Activated naive CD8-positive, alpha-beta T cell treated with anti-CD3 and anti-CD28 coated beads, Interleukin-2, amount 50 U/mL, for 24 hours (primary cell): ENCODE measurements at regions not wholly inside any gene's neighbourhood (a gene's known extent, or its start where the extent isn't known, plus 50 kb on each side); places are given as distances from the start of the nearest gene placed in this dataset.

ENCODE experiments used
- ATAC-seq: fragments of 150-1000 bp; cut with Tn5 transposase; one replicate; pipeline ENCODE4 v1.10.0; 2021
- DNase-seq: peaks from one replicate; pipeline ENCODE4 v3.0.0; 2021
- H3K27ac Mint-ChIP-seq: one replicate; pipeline ENCODE4 v1.8.0; 2021; ENCODE audit warnings: mild to moderate bottlenecking, mixed read lengths
- H3K27me3 Mint-ChIP-seq: one replicate; pipeline ENCODE4 v1.8.0; 2021; ENCODE audit warnings: mixed read lengths
- H3K36me3 Mint-ChIP-seq: one replicate; pipeline ENCODE4 v1.8.0; 2021; ENCODE audit warnings: low read depth, mixed read lengths
- H3K4me1 Mint-ChIP-seq: one replicate; pipeline ENCODE4 v1.8.0; 2021; ENCODE audit warnings: mixed read lengths
- H3K4me3 Mint-ChIP-seq: one replicate; pipeline ENCODE4 v1.8.0; 2021; ENCODE audit warnings: mild to moderate bottlenecking, moderate library complexity, mixed read lengths
- H3K9me3 Mint-ChIP-seq: one replicate; pipeline ENCODE4 v1.8.0; 2021; ENCODE audit warnings: mixed read lengths

DNA sequence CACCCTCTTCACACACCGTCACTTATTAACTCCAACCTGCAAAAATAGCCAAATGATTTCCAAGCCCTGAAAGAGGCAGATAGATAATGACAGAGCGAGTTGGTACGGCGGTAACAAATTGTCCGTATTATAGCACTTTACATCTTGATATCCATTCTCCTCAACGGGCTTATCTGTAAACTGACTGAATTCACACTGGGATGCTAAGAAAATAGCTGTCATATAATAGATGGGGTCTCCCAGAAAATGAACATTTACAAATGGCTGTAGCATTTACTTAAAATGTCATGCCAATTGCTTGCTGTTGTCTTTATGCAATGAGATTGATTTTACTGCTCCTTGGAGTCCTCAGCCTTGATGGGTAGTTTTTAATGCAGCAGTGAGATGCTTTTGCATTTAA lies 225.8 kb upstream of the SDK2 start:
- Mint-ChIP-seq H3K36me3 (no peaks in the 10 kb centered on the region), H3K4me3 (no peak overlapping the region), H3K9me3 (no peaks in the 10 kb centered on the region), H3K27ac (no peak overlapping the region), H3K4me1 (peaks cover 8% of the 10 kb centered on the region), H3K27me3 (no peaks in the 10 kb centered on the region)
- no peak for ATAC-seq
- DNase-seq: no peak

DNA sequence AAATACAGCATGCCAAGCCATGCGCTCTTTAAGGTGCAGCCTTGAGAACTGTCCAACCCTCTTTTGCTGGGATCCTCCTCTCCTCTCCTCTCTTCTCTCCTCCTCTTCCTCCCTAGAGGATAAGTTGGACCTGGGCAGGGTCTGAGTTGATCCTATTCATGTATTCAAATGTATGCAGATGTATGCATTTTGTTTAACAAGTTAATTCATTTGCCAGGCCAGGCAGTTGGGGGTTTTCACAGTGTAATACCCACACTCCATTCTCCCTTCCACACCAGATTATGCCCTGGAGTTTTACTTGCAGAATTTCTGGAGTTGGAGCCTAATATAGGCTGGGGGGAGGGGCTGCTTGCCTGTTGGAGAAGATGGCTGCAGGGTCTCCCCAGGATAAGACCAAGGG lies 226.2 kb upstream of the SDK2 start:
- Mint-ChIP-seq H3K27me3 (no peaks in the 10 kb centered on the region), H3K27ac (no peak overlapping the region), H3K36me3 (no peaks in the 10 kb centered on the region), H3K9me3 (no peaks in the 10 kb centered on the region), H3K4me1 (peaks cover 8% of the 10 kb centered on the region), H3K4me3 (no peak overlapping the region)
- DNase-seq (no peak), ATAC-seq (no peak)

DNA sequence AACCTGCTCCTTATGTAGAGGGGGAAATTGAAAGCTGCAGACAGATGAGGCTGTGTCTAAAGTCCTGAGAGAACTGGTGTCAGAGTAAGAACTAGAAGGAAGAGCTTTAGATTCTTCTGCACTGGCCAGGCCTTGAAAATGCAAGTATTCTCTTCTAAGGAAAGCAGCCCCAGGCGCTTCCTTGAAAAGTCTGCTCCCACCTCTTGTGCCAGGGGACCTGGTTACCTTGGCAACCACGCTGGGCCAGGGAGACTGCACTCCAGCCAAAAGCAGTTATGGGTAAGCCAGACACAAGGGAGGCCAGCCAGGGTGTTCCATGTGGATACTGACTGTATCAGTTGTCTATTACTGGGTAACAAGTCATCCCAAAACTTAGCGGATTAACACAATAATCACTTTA lies 228.6 kb upstream of the SDK2 start:
- Mint-ChIP-seq H3K4me1 (peaks cover 8% of the 10 kb centered on the region), H3K4me3 (no peak overlapping the region)
- no peak for ATAC-seq

DNA sequence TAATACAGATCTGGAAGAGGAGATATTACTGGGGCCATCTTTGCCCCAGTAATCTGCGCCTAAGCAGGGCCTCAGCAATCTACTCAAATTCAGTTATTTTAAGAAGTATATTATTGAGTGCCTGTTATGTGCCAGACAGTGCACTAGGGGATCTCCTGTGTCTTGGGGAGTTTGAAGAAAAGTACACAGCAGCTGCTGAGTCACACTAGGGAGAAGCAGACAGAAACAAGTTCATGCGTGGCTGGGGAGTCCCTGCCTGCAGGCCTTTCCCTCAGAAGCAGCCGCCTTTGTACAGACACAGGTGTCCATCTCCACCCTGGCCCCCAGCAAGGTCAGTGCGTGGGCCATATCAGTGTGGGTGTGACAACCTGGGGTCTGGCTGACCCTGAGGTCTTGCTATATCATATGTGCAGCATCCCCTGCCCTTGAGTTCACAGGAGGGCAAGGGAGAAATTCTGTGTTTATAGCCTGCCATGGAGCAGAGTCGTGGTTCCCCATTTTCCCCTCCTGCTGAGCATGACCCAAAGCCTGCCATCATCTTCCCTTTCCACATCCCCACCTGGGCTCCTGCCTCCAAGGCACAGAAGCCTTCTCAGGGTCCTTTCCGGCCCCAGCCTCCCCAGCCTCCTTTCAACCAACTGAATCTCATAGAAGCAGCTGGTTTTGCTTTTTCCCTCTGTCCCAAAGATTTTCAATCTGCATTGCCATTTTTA lies 229.9 kb upstream of the SDK2 start:
- Mint-ChIP-seq H3K4me3 (no peak overlapping the region), H3K27me3 (no peaks in the 10 kb centered on the region), H3K36me3 (no peaks in the 10 kb centered on the region), H3K9me3 (no peaks in the 10 kb centered on the region), H3K27ac (peak overlapping the region; percentile 37), H3K4me1 (peaks cover 8% of the 10 kb centered on the region)
- ATAC-seq (peak; percentile 78), DNase-seq (no peak)

More for the DNA sequence above, 228.6 kb upstream of the SDK2 start:
- Mint-ChIP-seq H3K27me3 (no peaks in the 10 kb centered on the region), H3K9me3 (no peaks in the 10 kb centered on the region), H3K27ac (no peak overlapping the region), H3K36me3 (no peaks in the 10 kb centered on the region)
- no peak for DNase-seq

DNA sequence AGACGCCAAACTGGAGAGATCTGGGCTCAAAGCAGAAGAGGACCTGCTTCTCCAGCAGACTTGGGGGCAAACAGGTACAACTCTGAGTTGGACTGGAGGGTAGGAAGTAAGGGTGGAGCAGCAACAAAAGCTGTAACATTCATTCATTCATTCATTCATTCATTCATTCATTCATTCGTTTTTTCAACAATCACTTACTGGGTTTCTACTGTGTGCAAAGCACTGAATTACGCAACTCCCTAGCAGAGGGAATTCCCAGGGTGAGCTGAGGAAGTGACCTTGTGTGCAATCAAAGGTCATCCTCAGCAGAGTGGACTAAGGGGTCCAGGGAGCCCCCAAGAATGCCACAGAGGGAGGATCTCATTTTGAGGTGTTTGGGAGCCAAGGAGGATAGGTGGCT lies 231.1 kb upstream of the SDK2 start:
- DNase-seq: no peak
- peaks cover 8% of the 10 kb centered on the region for H3K4me1 Mint-ChIP-seq
- ATAC-seq: no peak
- H3K9me3 Mint-ChIP-seq: no peaks in the 10 kb centered on the region
- H3K4me3 Mint-ChIP-seq: no peak overlapping the region
- no peaks in the 10 kb centered on the region for H3K36me3 Mint-ChIP-seq
- no peak overlapping the region for H3K27ac Mint-ChIP-seq
- no peaks in the 10 kb centered on the region for H3K27me3 Mint-ChIP-seq

DNA sequence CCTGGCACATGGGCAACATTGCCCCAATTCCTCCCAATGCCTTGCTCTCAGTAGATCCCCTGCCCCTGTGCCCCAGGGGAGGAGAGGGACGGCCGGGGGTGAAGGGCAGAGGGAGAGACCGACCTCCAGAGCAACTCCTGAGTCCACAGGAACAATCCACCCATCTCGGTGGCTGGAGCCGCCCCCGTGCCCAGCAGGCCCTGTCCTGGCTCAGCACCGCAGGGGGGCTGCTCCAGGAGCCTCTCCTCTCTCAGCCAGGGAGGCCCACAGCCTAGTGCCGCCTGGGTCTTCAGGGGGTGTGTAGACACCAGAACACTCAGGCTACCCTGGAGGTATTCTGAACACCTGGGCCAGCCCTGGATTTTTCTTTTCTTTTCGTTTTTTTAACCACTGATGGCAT lies 233.7 kb upstream of the SDK2 start:
- Mint-ChIP-seq H3K27ac (no peak overlapping the region), H3K4me3 (no peak overlapping the region), H3K36me3 (no peaks in the 10 kb centered on the region), H3K4me1 (peaks cover 8% of the 10 kb centered on the region), H3K9me3 (no peaks in the 10 kb centered on the region), H3K27me3 (peaks cover 6% of the 10 kb centered on the region)
- DNase-seq (no peak), ATAC-seq (no peak)

DNA sequence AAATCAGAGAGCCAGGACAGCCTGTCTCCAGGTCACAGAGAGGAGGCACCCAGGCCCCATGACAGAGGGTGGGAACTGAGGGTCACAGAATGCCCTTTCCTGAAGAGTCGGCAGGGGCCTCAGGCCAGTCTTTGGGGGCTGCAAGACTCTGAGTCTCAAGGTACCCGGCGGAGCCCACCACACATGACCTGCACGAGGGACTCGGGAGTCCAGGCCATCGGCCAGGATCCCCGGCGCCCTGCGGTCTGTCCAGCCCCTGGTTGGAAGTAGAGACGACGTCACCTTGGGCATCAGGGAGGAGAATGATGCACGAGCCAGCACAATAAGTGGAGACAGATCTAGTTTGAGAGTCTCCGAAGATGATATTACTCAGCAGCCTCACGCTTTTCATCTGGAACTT lies 234.7 kb upstream of the SDK2 start:
- H3K4me3 Mint-ChIP-seq: no peak overlapping the region
- DNase-seq (no peak), ATAC-seq (no peak)
- no peak overlapping the region for H3K27ac Mint-ChIP-seq
- H3K4me1 Mint-ChIP-seq: peaks cover 5% of the 10 kb centered on the region
- no peaks in the 10 kb centered on the region for H3K9me3 Mint-ChIP-seq
- H3K36me3 Mint-ChIP-seq: no peaks in the 10 kb centered on the region
- peaks cover 6% of the 10 kb centered on the region for H3K27me3 Mint-ChIP-seq

DNA sequence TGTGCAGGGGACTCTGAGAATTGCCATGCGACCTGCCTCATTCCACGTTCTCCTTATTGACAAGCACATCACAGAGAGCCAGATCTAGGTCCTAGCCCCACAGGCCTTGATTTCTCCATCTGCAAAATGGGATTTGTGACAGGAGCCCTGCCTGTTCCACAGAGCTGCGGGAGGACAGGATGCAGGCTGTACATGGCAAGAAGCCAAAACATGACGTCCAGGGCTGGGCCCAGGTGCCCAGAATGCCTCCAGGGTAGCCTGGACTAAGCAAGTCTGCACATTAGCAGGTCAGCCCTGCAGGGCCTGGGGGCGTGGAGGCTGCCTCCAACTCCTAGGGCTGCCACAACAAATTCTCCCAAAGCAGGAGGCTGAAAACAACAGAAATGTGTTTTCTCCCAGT lies 235.7 kb upstream of the SDK2 start:
- H3K4me1 Mint-ChIP-seq: no peaks in the 10 kb centered on the region
- H3K27me3 Mint-ChIP-seq: peaks cover 6% of the 10 kb centered on the region
- H3K27ac Mint-ChIP-seq: no peak overlapping the region
- no peaks in the 10 kb centered on the region for H3K9me3 Mint-ChIP-seq
- no peak for DNase-seq
- no peak for ATAC-seq
- no peaks in the 10 kb centered on the region for H3K36me3 Mint-ChIP-seq
- H3K4me3 Mint-ChIP-seq: no peak overlapping the region

DNA sequence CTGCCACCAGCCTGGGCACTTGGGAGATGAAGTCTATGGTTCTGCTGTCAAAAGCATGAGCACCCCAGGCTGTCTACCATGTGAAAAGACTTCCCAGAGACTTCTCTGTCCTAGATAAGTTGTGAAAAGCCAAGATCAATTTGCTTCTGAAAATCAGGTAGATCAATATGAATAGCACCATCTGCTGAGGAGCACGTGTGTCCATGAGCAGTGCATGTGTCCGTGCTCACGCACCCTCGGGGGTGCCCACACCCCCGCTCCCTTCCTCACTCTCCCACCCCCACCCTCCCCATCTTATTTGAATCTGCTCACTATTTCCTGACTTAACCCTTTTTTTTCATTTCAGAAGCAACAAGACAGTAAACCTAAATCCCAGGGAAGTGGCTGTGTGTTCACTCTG lies 238.3 kb upstream of the SDK2 start:
- Mint-ChIP-seq H3K27me3 (peaks cover 6% of the 10 kb centered on the region), H3K4me1 (no peaks in the 10 kb centered on the region), H3K36me3 (no peaks in the 10 kb centered on the region), H3K4me3 (no peak overlapping the region), H3K27ac (no peak overlapping the region), H3K9me3 (no peaks in the 10 kb centered on the region)
- ATAC-seq (no peak), DNase-seq (no peak)

DNA sequence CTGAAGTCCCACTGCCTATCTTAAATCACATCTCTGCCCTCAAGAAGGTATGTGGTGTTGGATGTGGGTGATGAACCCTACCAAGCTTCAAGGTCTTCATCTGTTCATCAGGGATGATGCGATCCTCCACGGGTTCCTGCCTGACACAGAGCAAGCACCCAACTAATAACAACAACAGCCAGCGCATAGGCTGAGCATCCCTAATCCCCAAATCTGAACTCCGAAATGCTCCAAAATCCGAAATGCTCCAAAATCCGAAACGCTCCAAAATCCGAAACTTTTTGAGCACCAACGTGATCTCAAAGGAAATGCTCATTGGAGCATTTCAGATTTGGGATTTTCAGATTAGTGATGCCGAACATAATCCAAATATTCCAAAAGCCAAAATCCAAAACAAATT lies 238.9 kb upstream of the SDK2 start:
- DNase-seq: no peak
- no peaks in the 10 kb centered on the region for H3K36me3 Mint-ChIP-seq

DNA sequence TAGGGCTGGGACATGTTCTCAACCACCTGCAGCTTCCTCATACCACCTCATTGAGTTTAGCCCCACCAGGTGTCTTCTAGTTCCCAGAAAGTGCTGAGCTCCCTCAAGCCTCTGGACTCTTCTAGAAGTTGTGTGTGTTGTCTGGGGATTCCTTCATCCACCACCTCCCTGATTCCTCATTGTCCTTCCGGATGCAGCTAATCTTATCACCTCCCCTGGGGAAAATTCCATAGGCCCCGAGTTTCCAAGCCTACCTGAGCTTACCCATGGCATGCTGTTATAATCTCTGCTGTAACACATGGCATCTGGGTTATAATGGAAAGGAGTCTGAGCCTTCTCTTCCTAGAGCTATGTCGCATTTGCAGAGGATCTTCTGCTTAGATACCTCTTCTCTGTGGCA lies 243.5 kb upstream of the SDK2 start:
- Mint-ChIP-seq H3K27ac (no peak overlapping the region), H3K9me3 (no peaks in the 10 kb centered on the region)

More for the DNA sequence above, 238.9 kb upstream of the SDK2 start:
- Mint-ChIP-seq H3K27me3 (peaks cover 6% of the 10 kb centered on the region), H3K4me1 (no peaks in the 10 kb centered on the region), H3K27ac (no peak overlapping the region), H3K4me3 (no peak overlapping the region), H3K9me3 (no peaks in the 10 kb centered on the region)
- ATAC-seq: no peak

DNA sequence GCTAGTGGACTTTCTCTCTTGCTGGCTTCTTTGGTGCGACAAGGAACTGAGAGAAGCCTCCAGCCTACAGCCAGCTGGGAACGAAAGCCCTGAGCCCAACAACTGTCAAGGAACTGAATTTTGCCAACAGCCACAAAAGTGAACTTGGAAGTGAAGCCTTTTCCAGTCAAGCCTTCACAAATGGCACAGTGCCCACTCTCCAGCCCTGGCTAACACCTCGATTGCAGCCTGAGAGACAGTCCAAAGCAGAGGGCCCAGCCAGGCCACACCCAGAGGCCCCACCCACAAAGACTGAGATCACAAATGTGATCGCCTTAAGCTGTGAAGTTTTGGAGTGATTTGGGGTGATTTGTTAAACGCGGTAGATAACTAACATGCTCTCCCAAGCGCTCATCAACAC lies 244.6 kb upstream of the SDK2 start:
- no peaks in the 10 kb centered on the region for H3K36me3 Mint-ChIP-seq

More for the DNA sequence above, 243.5 kb upstream of the SDK2 start:
- Mint-ChIP-seq H3K36me3 (no peaks in the 10 kb centered on the region), H3K4me1 (no peaks in the 10 kb centered on the region), H3K4me3 (no peak overlapping the region), H3K27me3 (peaks cover under 1% of the 10 kb centered on the region)
- DNase-seq (no peak), ATAC-seq (no peak)

DNA sequence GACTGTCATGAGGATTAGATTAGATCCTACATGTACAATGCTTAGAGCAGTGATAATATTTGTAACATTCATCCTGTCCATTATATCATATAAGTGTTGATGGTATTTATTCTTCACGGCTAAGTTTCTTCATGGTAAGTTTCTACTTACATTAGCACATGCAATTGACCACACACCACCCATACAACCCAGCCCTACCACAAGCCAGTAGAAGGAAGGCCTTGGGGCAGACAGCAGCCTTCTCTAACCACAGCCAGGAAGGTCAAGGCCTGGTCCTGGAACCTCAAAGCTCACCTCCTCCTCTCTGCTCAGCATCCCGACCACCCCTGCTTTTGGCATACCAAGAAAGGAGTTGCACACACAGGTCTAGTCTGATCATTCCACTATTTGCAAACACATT lies 245.2 kb upstream of the SDK2 start:
- no peak for ATAC-seq
- Mint-ChIP-seq H3K36me3 (no peaks in the 10 kb centered on the region), H3K27ac (no peak overlapping the region)

More for the DNA sequence above, 244.6 kb upstream of the SDK2 start:
- Mint-ChIP-seq H3K27ac (no peak overlapping the region), H3K4me1 (no peaks in the 10 kb centered on the region), H3K27me3 (no peaks in the 10 kb centered on the region), H3K4me3 (no peak overlapping the region), H3K9me3 (no peaks in the 10 kb centered on the region)
- no peak for ATAC-seq
- DNase-seq: no peak

DNA sequence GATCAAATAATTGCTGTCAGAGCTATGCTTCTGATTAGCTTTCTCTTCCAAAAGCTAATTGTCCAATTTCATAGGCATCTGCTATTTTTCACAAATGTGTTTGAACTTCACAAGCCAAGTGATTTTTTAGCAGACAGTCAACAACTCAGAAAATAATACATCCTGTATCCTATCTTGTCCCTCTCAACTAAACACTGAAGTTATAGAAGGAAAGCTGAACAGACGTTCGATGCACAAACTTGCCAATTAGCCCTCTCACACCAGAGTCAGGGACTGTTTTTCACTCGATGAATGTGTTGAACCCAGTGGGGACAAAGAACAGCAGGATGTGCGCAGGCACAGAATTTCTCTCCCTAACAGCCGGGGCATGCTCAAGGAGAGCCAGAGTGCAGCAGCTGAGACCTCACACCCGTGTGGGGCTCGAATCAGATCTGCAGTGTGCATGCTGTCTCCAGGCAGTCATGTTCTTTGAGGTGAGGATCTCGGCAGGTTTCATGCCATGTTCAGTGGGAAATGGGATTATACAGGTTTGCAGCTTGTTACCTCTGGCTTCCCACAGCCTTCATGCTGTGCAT lies 246.7 kb upstream of the SDK2 start:
- ATAC-seq (no peak), DNase-seq (no peak)
- Mint-ChIP-seq H3K4me1 (no peaks in the 10 kb centered on the region), H3K27ac (no peak overlapping the region), H3K27me3 (no peaks in the 10 kb centered on the region), H3K36me3 (no peaks in the 10 kb centered on the region), H3K4me3 (no peak overlapping the region), H3K9me3 (no peaks in the 10 kb centered on the region)

More for the DNA sequence above, 245.2 kb upstream of the SDK2 start:
- Mint-ChIP-seq H3K9me3 (no peaks in the 10 kb centered on the region), H3K4me3 (no peak overlapping the region), H3K27me3 (no peaks in the 10 kb centered on the region), H3K4me1 (no peaks in the 10 kb centered on the region)
- no peak for DNase-seq

DNA sequence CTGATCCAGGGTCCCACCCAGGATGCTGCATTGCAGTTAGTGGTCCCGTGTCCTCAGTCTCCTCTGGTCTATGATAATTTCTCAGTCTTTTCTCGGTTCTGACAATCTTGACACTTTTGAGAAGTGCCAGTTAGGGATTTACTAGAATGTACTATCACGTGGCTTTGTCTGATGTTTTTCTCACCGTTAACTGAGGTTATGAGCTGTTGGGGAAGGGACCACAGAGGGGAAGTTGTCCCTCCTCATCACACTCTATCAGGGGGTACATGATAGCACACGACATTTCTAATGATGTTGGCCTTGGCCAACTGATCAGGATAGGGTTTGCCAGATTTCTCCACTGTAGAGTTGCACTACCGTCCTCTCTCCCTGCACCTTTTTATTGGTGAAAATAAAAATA lies 250.9 kb upstream of the SDK2 start:
- no peaks in the 10 kb centered on the region for H3K9me3 Mint-ChIP-seq
- H3K36me3 Mint-ChIP-seq: no peaks in the 10 kb centered on the region
- H3K27me3 Mint-ChIP-seq: peaks cover 12% of the 10 kb centered on the region
- no peak overlapping the region for H3K27ac Mint-ChIP-seq
- ATAC-seq (no peak), DNase-seq (no peak)
- no peaks in the 10 kb centered on the region for H3K4me1 Mint-ChIP-seq
- no peak overlapping the region for H3K4me3 Mint-ChIP-seq

DNA sequence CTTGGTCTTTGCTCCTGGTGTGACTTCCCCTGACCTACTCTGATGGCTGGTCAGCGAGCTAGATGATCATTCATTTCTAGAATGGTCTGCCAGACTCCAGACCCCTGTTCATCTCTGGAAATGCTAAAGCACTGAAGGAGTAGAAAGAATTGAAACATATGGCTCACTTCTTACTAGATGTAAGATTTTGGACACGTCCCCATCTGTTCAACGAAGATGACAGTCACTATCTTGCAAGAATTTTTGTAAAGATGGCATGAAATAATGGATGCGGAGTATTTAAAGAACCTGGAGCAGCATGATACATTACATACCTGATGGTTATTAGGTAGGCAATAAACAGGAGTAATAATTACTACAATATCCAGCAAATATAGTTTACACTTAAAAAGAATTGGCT lies 252.7 kb upstream of the SDK2 start:
- H3K27me3 Mint-ChIP-seq: peaks cover 25% of the 10 kb centered on the region
- H3K27ac Mint-ChIP-seq: no peak overlapping the region
- H3K4me3 Mint-ChIP-seq: no peak overlapping the region
- no peaks in the 10 kb centered on the region for H3K36me3 Mint-ChIP-seq
- ATAC-seq: no peak
- peaks cover 2% of the 10 kb centered on the region for H3K4me1 Mint-ChIP-seq
- no peak for DNase-seq
- no peaks in the 10 kb centered on the region for H3K9me3 Mint-ChIP-seq
